ENCODE measurements at regions not wholly inside any gene's neighbourhood (a gene's known extent, or its start where the extent isn't known, plus 50 kb on each side); places are given as distances from the start of the nearest gene placed in this dataset.

- no peak for TF ChIP-seq CTCF (conservative IDR thresholded peaks at IDR 0.05)
- no peak for TF ChIP-seq EZH2 (IDR thresholded peaks at IDR 0.05; ENCODE audit: low read depth)
Measured at GRCh38 chr12:126591533-126591932, 1526.3 kb downstream of the AACS start.
